A549 (cell line): ENCODE measurements at regions not wholly inside any gene's neighbourhood (a gene's known extent, or its start where the extent isn't known, plus 50 kb on each side); places are given as distances from the start of the nearest gene placed in this dataset.

ENCODE experiments used
- JUN ChIP-seq, 2 experiments: fragments of >200 bp; sonication (Bioruptor Twin); formaldehyde crosslinking; IDR thresholded peaks; 2 replicates in 1 of 2; 3 replicates in 1 of 2; pipeline ENCODE4 v1.6.1; 2016 to 2017
- TF ChIP-seq, protein P1 (sequence below): fragments of >200 bp; sonication (Bioruptor Twin); formaldehyde crosslinking; IDR thresholded peaks from 3 replicates; pipeline ENCODE4 v1.5.1; 2016

DNA sequence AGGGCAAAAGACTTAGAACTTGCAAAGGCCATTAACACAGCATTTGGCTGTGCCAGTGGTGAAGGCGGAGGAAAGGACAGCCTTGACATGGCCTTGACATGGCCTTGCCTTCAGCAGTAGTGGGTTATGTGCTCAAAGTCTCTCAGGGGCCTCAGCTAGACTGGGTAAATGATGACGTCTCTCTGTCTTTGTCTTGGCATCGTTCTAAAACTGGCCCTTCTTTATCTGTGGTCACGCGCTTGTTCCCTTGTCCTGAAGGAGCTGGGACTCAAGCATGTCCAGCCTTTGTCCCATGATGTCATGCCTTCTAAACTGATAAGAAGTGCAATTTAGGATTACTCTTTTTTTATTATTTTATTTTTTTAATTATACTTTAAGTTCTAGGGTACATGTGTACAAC, 88.7 kb upstream of the ATP10B start:
- no peak for TF ChIP-seq JUN (IDR thresholded peaks at IDR 0.05)
- TF ChIP-seq, protein P1, sequence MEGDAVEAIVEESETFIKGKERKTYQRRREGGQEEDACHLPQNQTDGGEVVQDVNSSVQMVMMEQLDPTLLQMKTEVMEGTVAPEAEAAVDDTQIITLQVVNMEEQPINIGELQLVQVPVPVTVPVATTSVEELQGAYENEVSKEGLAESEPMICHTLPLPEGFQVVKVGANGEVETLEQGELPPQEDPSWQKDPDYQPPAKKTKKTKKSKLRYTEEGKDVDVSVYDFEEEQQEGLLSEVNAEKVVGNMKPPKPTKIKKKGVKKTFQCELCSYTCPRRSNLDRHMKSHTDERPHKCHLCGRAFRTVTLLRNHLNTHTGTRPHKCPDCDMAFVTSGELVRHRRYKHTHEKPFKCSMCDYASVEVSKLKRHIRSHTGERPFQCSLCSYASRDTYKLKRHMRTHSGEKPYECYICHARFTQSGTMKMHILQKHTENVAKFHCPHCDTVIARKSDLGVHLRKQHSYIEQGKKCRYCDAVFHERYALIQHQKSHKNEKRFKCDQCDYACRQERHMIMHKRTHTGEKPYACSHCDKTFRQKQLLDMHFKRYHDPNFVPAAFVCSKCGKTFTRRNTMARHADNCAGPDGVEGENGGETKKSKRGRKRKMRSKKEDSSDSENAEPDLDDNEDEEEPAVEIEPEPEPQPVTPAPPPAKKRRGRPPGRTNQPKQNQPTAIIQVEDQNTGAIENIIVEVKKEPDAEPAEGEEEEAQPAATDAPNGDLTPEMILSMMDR = no peak
